GM23338 (cell line): ENCODE measurements at regions not wholly inside any gene's neighbourhood (a gene's known extent, or its start where the extent isn't known, plus 50 kb on each side); places are given as distances from the start of the nearest gene placed in this dataset.

Experiments used
- ATAC-seq: fragments of 200-7000 bp; cut with Tn5 transposase; 3 replicates; pipeline ENCODE4 v1.9.1; 2020
- DNase-seq: peaks from one replicate; pipeline ENCODE4 v3.0.0-alpha.2; 2015; ENCODE audit warnings: low spot score
- H2AFZ ChIP-seq: fragments of 200-600 bp; sonication (generic); 2 replicates; pipeline ENCODE4 v1.8.0; 2016; ENCODE audit warnings: antibody characterized with exemption, mild to moderate bottlenecking, moderate library complexity
- H3F3A ChIP-seq: fragments of 200-600 bp; sonication (generic); replicated peaks from 2 replicates; pipeline ENCODE4 v1.8.0; 2017; ENCODE audit warnings: antibody characterized with exemption, mixed run types, low read depth
- H3K27ac ChIP-seq: fragments of 200-600 bp; sonication (generic); 2 replicates; pipeline ENCODE4 v1.6.1; 2016; ENCODE audit warnings: low read depth
- H3K27me3 ChIP-seq: fragments of 200-600 bp; sonication (generic); 2 replicates; pipeline ENCODE4 v1.8.0; 2016; ENCODE audit warnings: mild to moderate bottlenecking, mixed run types, moderate library complexity; ENCODE audit not compliant: insufficient read depth
- H3K36me3 ChIP-seq: fragments of 200-600 bp; sonication (generic); 2 replicates; pipeline ENCODE4 v1.8.0; 2016; ENCODE audit warnings: mild to moderate bottlenecking; ENCODE audit not compliant: insufficient read depth
- H3K4me1 ChIP-seq: fragments of 200-600 bp; sonication (generic); 2 replicates; pipeline ENCODE4 v1.8.0; 2016; ENCODE audit warnings: mild to moderate bottlenecking, moderate library complexity; ENCODE audit not compliant: insufficient read depth
- H3K4me2 ChIP-seq: fragments of 200-600 bp; sonication (generic); 2 replicates; pipeline ENCODE4 v1.7.1; 2017; ENCODE audit warnings: mixed run types
- H3K4me3 ChIP-seq: fragments of 200-600 bp; sonication (generic); 2 replicates; pipeline ENCODE4 v1.6.1; 2016; ENCODE audit warnings: mixed run types
- H3K79me2 ChIP-seq: fragments of 200-600 bp; sonication (generic); replicated peaks from 2 replicates; pipeline ENCODE4 v1.8.0; 2017; ENCODE audit warnings: mild to moderate bottlenecking; ENCODE audit not compliant: insufficient read depth
- H3K9me2 ChIP-seq: fragments of 200-600 bp; sonication (generic); 2 replicates; pipeline ENCODE4 v1.8.0; 2017; ENCODE audit not compliant: insufficient read depth
- H4K20me1 ChIP-seq: fragments of 200-600 bp; sonication (generic); replicated peaks from 2 replicates; pipeline ENCODE4 v1.8.0; 2017; ENCODE audit warnings: mild to moderate bottlenecking; ENCODE audit not compliant: insufficient read depth
- H3K27ac Mint-ChIP-seq: 2 replicates; pipeline ENCODE4 v1.8.0; 2020; ENCODE audit warnings: inconsistent platforms, mild to moderate bottlenecking, moderate library complexity, mixed read lengths
- H3K27me3 Mint-ChIP-seq: 3 replicates; pipeline ENCODE4 v1.8.0; 2022; ENCODE audit warnings: low read depth, mild to moderate bottlenecking, moderate library complexity, mixed read lengths, inconsistent platforms; ENCODE audit not compliant: insufficient read depth, poor library complexity
- H3K36me3 Mint-ChIP-seq: 3 replicates; pipeline ENCODE4 v1.8.0; 2021; ENCODE audit warnings: low read depth, mild to moderate bottlenecking, inconsistent platforms, moderate library complexity, mixed read lengths
- H3K4me1 Mint-ChIP-seq: 3 replicates; pipeline ENCODE4 v1.8.0; 2020; ENCODE audit warnings: mild to moderate bottlenecking, inconsistent platforms, mixed read lengths
- H3K4me3 Mint-ChIP-seq: 3 replicates; pipeline ENCODE4 v1.8.0; 2021; ENCODE audit warnings: moderate library complexity, mild to moderate bottlenecking, inconsistent platforms, mixed read lengths
- H3K9me3 Mint-ChIP-seq: 3 replicates; pipeline ENCODE4 v1.8.0; 2020; ENCODE audit warnings: moderate library complexity, mild to moderate bottlenecking, inconsistent platforms, mixed read lengths
- EZH2 ChIP-seq: fragments of 200-600 bp; sonication (generic); IDR thresholded peaks from one replicate; pipeline ENCODE4 v1.8.0; 2017; ENCODE audit warnings: antibody characterized with exemption, mild to moderate bottlenecking, low read depth; ENCODE audit not compliant: unreplicated experiment
- EZH2phosphoT487 ChIP-seq: fragments of 200-600 bp; sonication (generic); IDR thresholded peaks from one replicate; pipeline ENCODE4 v1.8.1; 2018; ENCODE audit warnings: antibody characterized with exemption; ENCODE audit not compliant: unreplicated experiment
- NANOG ChIP-seq: IDR thresholded peaks from 2 replicates; pipeline ENCODE4 v1.6.1; 2016; ENCODE audit warnings: antibody characterized with exemption, borderline replicate concordance
- POLR2AphosphoS5 ChIP-seq: IDR thresholded peaks from 2 replicates; pipeline ENCODE4 v1.6.1; 2016; ENCODE audit warnings: antibody characterized with exemption, low read depth
- STAT1 ChIP-seq: IDR thresholded peaks from one replicate; pipeline ENCODE4 v1.6.1; 2016; ENCODE audit warnings: antibody characterized with exemption; ENCODE audit not compliant: unreplicated experiment
- ZNF331 ChIP-seq: fragments of 250-450 bp; sonication (Bioruptor Pico); IDR thresholded peaks from 2 replicates; pipeline ENCODE4 v1.5.0; 2020; ENCODE audit warnings: low read depth, mild to moderate bottlenecking, moderate library complexity
- ZNF462 ChIP-seq: fragments of 250-450 bp; sonication (Bioruptor Pico); IDR thresholded peaks from 2 replicates; pipeline ENCODE4 v1.5.0; 2020; ENCODE audit warnings: mild to moderate bottlenecking, moderate library complexity

- Histone ChIP-seq H2AFZ (no peak overlapping the region), H3K4me3 (no peak overlapping the region), H3K4me2 (no peak overlapping the region), H3K79me2 (no peaks in the 10 kb centered on the region), H3K4me1 (peaks cover 6% of the 10 kb centered on the region; the same call in 1 of the 2 replicates), H3K27me3 (peaks cover 4% of the 10 kb centered on the region; the same call in 1 of the 2 replicates), H4K20me1 (no peaks in the 10 kb centered on the region), H3K9me2 (no peaks in the 10 kb centered on the region), H3K36me3 (no peaks in the 10 kb centered on the region), H3F3A (no peaks in the 10 kb centered on the region), H3K27ac (no peak overlapping the region)
- no peak for TF ChIP-seq STAT1
- no peak for TF ChIP-seq EZH2phosphoT487
- no peak for TF ChIP-seq NANOG
- no peak for TF ChIP-seq ZNF462 (CRISPR knock-in tag)
- no peak for TF ChIP-seq POLR2AphosphoS5
- Mint-ChIP-seq H3K4me1 (peaks cover 7% of the 10 kb centered on the region), H3K27me3 (peaks cover 11% of the 10 kb centered on the region), H3K36me3 (no peaks in the 10 kb centered on the region), H3K4me3 (no peak overlapping the region), H3K27ac (no peak overlapping the region), H3K9me3 (no peaks in the 10 kb centered on the region; the same call in 2 of the 3 replicates)
- no peak for ATAC-seq
- DNase-seq, result no peak
Observed at GRCh38 chr1:181144238-181144637, 55.7 kb downstream of the IER5 start.

- H3K4me3 ChIP-seq, result no peak overlapping the region
- no peaks in the 10 kb centered on the region for H4K20me1 ChIP-seq
- H2AFZ ChIP-seq, result no peak overlapping the region
- no peak overlapping the region for H3K27ac ChIP-seq
- H3K27me3 Mint-ChIP-seq, result peaks cover 5% of the 10 kb centered on the region
- ATAC-seq (no peak), DNase-seq (no peak)
- no peak overlapping the region for H3K4me3 Mint-ChIP-seq
- no peaks in the 10 kb centered on the region for H3K9me2 ChIP-seq
- H3K4me1 Mint-ChIP-seq, result peaks cover 16% of the 10 kb centered on the region
- no peaks in the 10 kb centered on the region for H3K36me3 ChIP-seq
- H3K4me1 ChIP-seq, result peaks cover 8% of the 10 kb centered on the region
- no peaks in the 10 kb centered on the region for H3F3A ChIP-seq
- no peak overlapping the region for H3K4me2 ChIP-seq
- no peaks in the 10 kb centered on the region for H3K27me3 ChIP-seq
- no peaks in the 10 kb centered on the region for H3K79me2 ChIP-seq
- no peaks in the 10 kb centered on the region for H3K36me3 Mint-ChIP-seq
- H3K9me3 Mint-ChIP-seq, result no peaks in the 10 kb centered on the region; the same call in 2 of the 3 replicates
- H3K27ac Mint-ChIP-seq, result no peak overlapping the region
- no peak for TF ChIP-seq ZNF331 (CRISPR knock-in tag)
- TF ChIP-seq EZH2, result no peak
- TF ChIP-seq ZNF462 (CRISPR knock-in tag), result no peak
Observed at GRCh38 chr1:181148636-181149035, 60.1 kb downstream of the IER5 start.
